PC-9 (cell line): ENCODE measurements at regions not wholly inside any gene's neighbourhood (a gene's known extent, or its start where the extent isn't known, plus 50 kb on each side); places are given as distances from the start of the nearest gene placed in this dataset.

Experiments
- BruUV-seq: library from RNA; stranded (reverse); fragments of 400-500 nt; replicated peaks from 2 replicates; lab custom pipeline; 2021; lab: Mats Ljungman, UMichigan
- CTCF ChIA-PET: fragments of 300-600 bp; sonication (Branson Sonifier 250); formaldehyde crosslinking; loops from one replicate; lab custom pipeline; 2022; ENCODE audit warnings: antibody characterized with exemption; lab: Charles Lee
- POLR2A ChIA-PET: fragments of 300-600 bp; sonication (Branson Sonifier 250); formaldehyde crosslinking; loops from one replicate; lab custom pipeline; 2022; ENCODE audit warnings: antibody characterized with exemption; ENCODE audit not compliant: unreplicated experiment; lab: Charles Lee
- DNase-seq, 2 experiments: peaks; one replicate each; pipeline versions ENCODE4 v3.0.0 to v3.0.0-alpha.2; 2015 to 2022; ENCODE audit warnings: mixed read lengths in 1 of 2
- H2AFZ ChIP-seq: fragments of 200-600 bp; sonication (generic); 2 replicates; pipeline ENCODE4 v1.8.1; 2017; ENCODE audit warnings: antibody characterized with exemption
- H3F3A ChIP-seq: fragments of 200-600 bp; sonication (generic); 2 replicates; pipeline ENCODE4 v1.8.1; 2017; ENCODE audit warnings: antibody characterized with exemption, mild to moderate bottlenecking, low read depth; ENCODE audit not compliant: insufficient read depth
- H3K27ac ChIP-seq: fragments of 200-600 bp; sonication (generic); 2 replicates; pipeline ENCODE4 v1.6.1; 2016; ENCODE audit warnings: mixed run types
- H3K27me3 ChIP-seq: fragments of 200-600 bp; sonication (generic); 2 replicates; pipeline ENCODE4 v1.6.1; 2016; ENCODE audit warnings: low read depth, mixed run types; ENCODE audit not compliant: insufficient read depth
- H3K36me3 ChIP-seq: fragments of 200-600 bp; sonication (generic); 2 replicates; pipeline ENCODE4 v1.6.1; 2016; ENCODE audit warnings: low read depth, mixed run types
- H3K4me1 ChIP-seq: fragments of 200-600 bp; sonication (generic); replicated peaks from 2 replicates; pipeline ENCODE4 v1.6.1; 2016; ENCODE audit warnings: mixed run types; ENCODE audit not compliant: insufficient read depth
- H3K4me2 ChIP-seq: fragments of 200-600 bp; sonication (generic); 2 replicates; pipeline ENCODE4 v1.6.1; 2017; ENCODE audit warnings: mixed run types
- H3K4me3 ChIP-seq: fragments of 200-600 bp; sonication (generic); 2 replicates; pipeline ENCODE4 v1.6.1; 2016; ENCODE audit warnings: mixed run types
- H3K79me2 ChIP-seq: fragments of 200-600 bp; sonication (generic); 2 replicates; pipeline ENCODE4 v1.6.1; 2017; ENCODE audit warnings: low read depth, mixed run types
- H3K9me2 ChIP-seq: fragments of 200-600 bp; sonication (generic); 2 replicates; pipeline ENCODE4 v1.8.1; 2017; ENCODE audit warnings: mild to moderate bottlenecking; ENCODE audit not compliant: insufficient read depth
- H3K9me3 ChIP-seq: fragments of 200-600 bp; sonication (generic); 2 replicates; pipeline ENCODE4 v1.8.1; 2016; ENCODE audit warnings: low read depth; ENCODE audit not compliant: insufficient read depth
- H4K20me1 ChIP-seq: fragments of 200-600 bp; sonication (generic); 2 replicates; pipeline ENCODE4 v1.8.1; 2017; ENCODE audit not compliant: insufficient read depth
- CTCF ChIP-seq: fragments of 200-600 bp; sonication (generic); conservative IDR thresholded peaks from 2 replicates; pipeline ENCODE4 v1.6.1; 2017; ENCODE audit warnings: mixed run types, antibody characterized with exemption, mild to moderate bottlenecking, moderate library complexity
- EZH2 ChIP-seq: fragments of 200-600 bp; sonication (generic); IDR thresholded peaks from 2 replicates; pipeline ENCODE4 v1.8.0; 2017; ENCODE audit warnings: antibody characterized with exemption, low read depth
- intact Hi-C: fragments of 100-400 bp; cut with micrococcal nuclease; formaldehyde crosslinking; loops from one replicate; pipeline ENCODE4 v1.10.0; 2022; ENCODE audit not compliant: unreplicated experiment

GRCh38 chr5:31062902-31063580, 130.4 kb upstream of the CDH6 start:
- no peaks in the 10 kb centered on the region for H3K79me2 ChIP-seq
- H3K4me3 ChIP-seq = no peak overlapping the region
- no peaks in the 10 kb centered on the region for H3K27me3 ChIP-seq
- TF ChIP-seq EZH2 (no peak), CTCF (no peak)
- H3K36me3 ChIP-seq = no peaks in the 10 kb centered on the region
- DNase-seq = no peak
- H4K20me1 ChIP-seq = no peaks in the 10 kb centered on the region
- ChIA-PET POLR2A (no interaction called here), CTCF (no interaction called here)
- no peaks in the 10 kb centered on the region for H3F3A ChIP-seq
- intact Hi-C loops = no loop called here
- H3K27ac ChIP-seq = no peak overlapping the region
- no TSS peak for BruUV-seq
- no peaks in the 10 kb centered on the region for H3K9me3 ChIP-seq
- no peaks in the 10 kb centered on the region for H3K4me1 ChIP-seq
- H3K4me2 ChIP-seq = no peak overlapping the region
- H3K9me2 ChIP-seq = no peaks in the 10 kb centered on the region
- no peak overlapping the region for H2AFZ ChIP-seq

GRCh38 chr5:31059889-31060288, 133.6 kb upstream of the CDH6 start:
- H3K4me2 ChIP-seq = no peak overlapping the region
- H3K79me2 ChIP-seq = no peaks in the 10 kb centered on the region
- no peaks in the 10 kb centered on the region for H3K36me3 ChIP-seq
- H3K9me3 ChIP-seq = no peaks in the 10 kb centered on the region
- no peaks in the 10 kb centered on the region for H3K27me3 ChIP-seq
- no peaks in the 10 kb centered on the region for H3K4me1 ChIP-seq
- H2AFZ ChIP-seq = no peak overlapping the region
- H3K4me3 ChIP-seq = no peak overlapping the region
- H3K27ac ChIP-seq = no peak overlapping the region
- peak in 1 of 2 experiments; percentile 6 for DNase-seq
- ChIA-PET CTCF (no interaction called here), POLR2A (no interaction called here)
- no peak for TF ChIP-seq CTCF
- BruUV-seq = no TSS peak
- H3F3A ChIP-seq = no peaks in the 10 kb centered on the region
- intact Hi-C loops = no loop called here
- no peaks in the 10 kb centered on the region for H4K20me1 ChIP-seq
- H3K9me2 ChIP-seq = no peaks in the 10 kb centered on the region

GRCh38 chr5:31054453-31054852, 139.0 kb upstream of the CDH6 start:
- intact Hi-C loops = no loop called here

More at GRCh38 chr5:31054453-31054852, 139.0 kb upstream of the CDH6 start:
- Histone ChIP-seq H2AFZ (no peak overlapping the region), H3K4me1 (no peaks in the 10 kb centered on the region), H3K27me3 (no peaks in the 10 kb centered on the region), H3K9me3 (no peaks in the 10 kb centered on the region), H4K20me1 (no peaks in the 10 kb centered on the region), H3K9me2 (no peaks in the 10 kb centered on the region), H3K79me2 (no peaks in the 10 kb centered on the region), H3K27ac (no peak overlapping the region), H3K4me2 (no peak overlapping the region), H3F3A (no peaks in the 10 kb centered on the region), H3K4me3 (no peak overlapping the region), H3K36me3 (no peaks in the 10 kb centered on the region)
- TF ChIP-seq EZH2 = no peak
- no peak for TF ChIP-seq CTCF
- ChIA-PET CTCF (no interaction called here), POLR2A (no interaction called here)
- DNase-seq = peak in 1 of 2 experiments; percentile 23
- BruUV-seq = no TSS peak
